ENCODE measurements at regions not wholly inside any gene's neighbourhood (a gene's known extent, or its start where the extent isn't known, plus 50 kb on each side); places are given as distances from the start of the nearest gene placed in this dataset.

GRCh38 chr4:85180533-85180932 is 214.0 kb upstream of the WDFY3 start:
- TF ChIP-seq CTCF (IDR thresholded peaks at IDR 0.05) (no peak), ZFX (IDR thresholded peaks at IDR 0.05; ENCODE audit: borderline replicate concordance) (no peak)

All from 22Rv1 (cell line).